ENCODE measurements at regions not wholly inside any gene's neighbourhood (a gene's known extent, or its start where the extent isn't known, plus 50 kb on each side); places are given as distances from the start of the nearest gene placed in this dataset.

DNA sequence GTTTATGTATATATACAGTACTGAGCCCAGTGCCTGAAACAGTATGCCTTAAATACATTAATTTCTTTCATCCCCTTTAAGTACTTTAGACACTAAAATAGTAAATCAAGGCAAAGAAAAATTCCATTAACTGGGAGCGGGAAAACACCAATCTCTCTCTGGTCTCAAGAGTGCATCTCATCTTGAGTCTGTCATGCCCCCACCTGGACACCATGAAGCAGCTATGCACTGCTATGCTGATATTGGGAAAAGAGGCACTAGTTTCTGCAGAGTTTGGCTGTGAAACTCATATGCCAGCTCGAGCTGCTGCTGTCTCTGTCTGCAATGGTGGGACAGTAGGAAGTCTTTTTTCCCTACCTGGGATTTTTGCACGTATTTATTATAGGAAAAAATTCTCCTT lies 754.4 kb upstream of the RAG2 start:
- TF ChIP-seq, protein P1, sequence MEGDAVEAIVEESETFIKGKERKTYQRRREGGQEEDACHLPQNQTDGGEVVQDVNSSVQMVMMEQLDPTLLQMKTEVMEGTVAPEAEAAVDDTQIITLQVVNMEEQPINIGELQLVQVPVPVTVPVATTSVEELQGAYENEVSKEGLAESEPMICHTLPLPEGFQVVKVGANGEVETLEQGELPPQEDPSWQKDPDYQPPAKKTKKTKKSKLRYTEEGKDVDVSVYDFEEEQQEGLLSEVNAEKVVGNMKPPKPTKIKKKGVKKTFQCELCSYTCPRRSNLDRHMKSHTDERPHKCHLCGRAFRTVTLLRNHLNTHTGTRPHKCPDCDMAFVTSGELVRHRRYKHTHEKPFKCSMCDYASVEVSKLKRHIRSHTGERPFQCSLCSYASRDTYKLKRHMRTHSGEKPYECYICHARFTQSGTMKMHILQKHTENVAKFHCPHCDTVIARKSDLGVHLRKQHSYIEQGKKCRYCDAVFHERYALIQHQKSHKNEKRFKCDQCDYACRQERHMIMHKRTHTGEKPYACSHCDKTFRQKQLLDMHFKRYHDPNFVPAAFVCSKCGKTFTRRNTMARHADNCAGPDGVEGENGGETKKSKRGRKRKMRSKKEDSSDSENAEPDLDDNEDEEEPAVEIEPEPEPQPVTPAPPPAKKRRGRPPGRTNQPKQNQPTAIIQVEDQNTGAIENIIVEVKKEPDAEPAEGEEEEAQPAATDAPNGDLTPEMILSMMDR (IDR thresholded peaks at IDR 0.05; ENCODE audit: insufficient read depth, low read depth, low read length), result no peak
- ChIA-PET POLR2A (no interaction called here), CTCF (no interaction called here)
- Histone ChIP-seq H3K4me3 (ENCODE audit: low read depth, low read length) (no peak overlapping the region), H3K27me3 (ENCODE audit: control insufficient read depth, insufficient read depth, low read length) (no peaks in the 10 kb centered on the region), H3K36me3 (ENCODE audit: control insufficient read depth, insufficient read depth, low read length) (no peaks in the 10 kb centered on the region)
- DNase-seq (ENCODE audit: low read depth), result no peak

DNA sequence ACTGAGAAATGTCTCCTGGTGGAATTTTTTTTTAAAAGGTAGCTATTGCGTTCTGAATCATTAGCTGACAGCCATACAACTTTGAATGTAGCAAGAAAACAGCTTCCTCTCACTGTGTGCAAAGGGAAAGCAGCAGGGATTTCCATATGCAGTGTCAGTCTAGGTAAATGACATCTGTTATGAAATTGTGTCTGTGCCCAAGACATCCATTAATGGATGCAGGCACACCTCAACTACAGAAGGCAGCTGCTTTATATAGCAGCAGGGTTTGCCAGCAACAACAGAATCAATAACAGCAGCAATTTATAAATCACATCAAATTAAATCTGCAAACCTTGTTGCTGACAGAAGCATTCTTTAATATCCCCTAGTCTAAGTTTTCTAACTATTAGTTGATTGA lies 745.3 kb upstream of the RAG2 start:
- TF ChIP-seq, protein P1 (IDR thresholded peaks at IDR 0.05; ENCODE audit: insufficient read depth, low read depth, low read length), result no peak
- CTCF ChIA-PET, result no interaction called here

DNA sequence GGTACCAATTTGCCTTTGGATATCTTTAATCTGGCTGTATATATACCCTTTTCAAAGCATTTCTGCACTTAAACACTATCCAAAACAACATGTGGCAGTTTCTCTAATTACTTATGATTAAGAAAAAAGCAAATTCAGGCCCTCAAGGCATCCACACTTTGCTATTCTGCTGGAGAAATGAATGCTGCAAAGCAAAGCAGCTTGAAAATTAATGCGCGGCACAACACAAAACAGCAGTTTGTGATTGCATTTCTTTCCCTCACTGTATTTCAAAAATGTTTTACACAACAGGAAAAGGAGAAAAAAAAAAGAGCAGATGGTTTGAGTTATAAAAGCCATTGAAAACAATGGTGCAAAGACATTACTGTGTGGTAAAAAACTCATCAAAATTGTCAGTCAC lies 738.4 kb upstream of the RAG2 start:
- no peak for DNase-seq (ENCODE audit: low read depth)
- ChIA-PET POLR2A (no interaction called here), CTCF (interaction anchor here (0.6 kb wide), 1 partner anchor 11 kb away, joined by 3 read pairs; no protein-coding TSS in a partner anchor)
- no peaks in the 10 kb centered on the region for H3K36me3 ChIP-seq (ENCODE audit: control insufficient read depth, insufficient read depth, low read length)
- H3K27me3 ChIP-seq (ENCODE audit: control insufficient read depth, insufficient read depth, low read length), result no peaks in the 10 kb centered on the region
- H3K4me3 ChIP-seq (ENCODE audit: low read depth, low read length), result no peak overlapping the region
- TF ChIP-seq, protein P1 (IDR thresholded peaks at IDR 0.05; ENCODE audit: insufficient read depth, low read depth, low read length), result no peak

More for the DNA sequence above, 745.3 kb upstream of the RAG2 start:
- no peak for DNase-seq (ENCODE audit: low read depth)
- Histone ChIP-seq H3K4me3 (ENCODE audit: low read depth, low read length) (no peak overlapping the region), H3K36me3 (ENCODE audit: control insufficient read depth, insufficient read depth, low read length) (no peaks in the 10 kb centered on the region), H3K27me3 (ENCODE audit: control insufficient read depth, insufficient read depth, low read length) (no peaks in the 10 kb centered on the region)
- POLR2A ChIA-PET, result no interaction called here

DNA sequence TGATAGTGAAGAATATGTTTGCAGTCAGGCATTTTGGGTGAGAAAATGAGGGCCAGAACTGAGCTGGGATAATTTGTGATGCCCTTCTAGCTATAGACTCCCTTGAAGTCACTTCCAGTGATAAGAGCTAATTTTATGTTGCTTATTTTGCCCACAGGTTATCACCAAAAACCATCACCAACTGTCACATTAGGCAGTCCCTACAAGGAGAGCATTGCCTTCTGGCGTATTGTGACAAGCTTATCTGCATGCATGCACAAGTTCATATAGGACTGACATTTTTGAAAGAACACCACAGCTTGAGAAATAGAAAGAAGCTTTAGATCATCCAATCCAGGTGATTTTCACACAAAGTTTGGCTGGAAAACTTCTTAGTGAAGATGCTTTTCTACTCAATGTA lies 735.3 kb upstream of the RAG2 start:
- Histone ChIP-seq H3K4me3 (ENCODE audit: low read depth, low read length) (no peak overlapping the region), H3K36me3 (ENCODE audit: control insufficient read depth, insufficient read depth, low read length) (no peaks in the 10 kb centered on the region), H3K27me3 (ENCODE audit: control insufficient read depth, insufficient read depth, low read length) (no peaks in the 10 kb centered on the region)
- CTCF ChIA-PET, result no interaction called here
- POLR2A ChIA-PET, result no interaction called here
- TF ChIP-seq, protein P1 (IDR thresholded peaks at IDR 0.05; ENCODE audit: insufficient read depth, low read depth, low read length), result no peak
- no peak for DNase-seq (ENCODE audit: low read depth)

DNA sequence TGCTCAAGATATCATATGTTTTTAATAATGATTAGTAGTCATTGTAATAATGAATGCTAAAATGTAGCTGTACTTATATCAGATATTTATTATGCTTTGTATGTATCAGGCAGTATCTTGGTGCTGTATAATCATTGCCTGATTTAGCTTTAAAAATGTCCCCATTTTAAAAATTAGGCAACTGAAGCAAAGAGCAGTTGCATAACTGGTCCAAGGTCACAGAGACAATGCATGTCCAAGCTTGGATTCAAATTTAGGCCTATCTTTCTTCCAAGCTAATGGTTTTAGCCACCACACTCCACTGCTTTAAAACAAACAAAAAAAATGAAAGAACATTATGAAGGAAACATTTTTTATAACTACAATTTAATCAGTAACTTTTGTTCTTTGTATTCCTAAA lies 725.8 kb upstream of the RAG2 start:
- TF ChIP-seq, protein P1 (IDR thresholded peaks at IDR 0.05; ENCODE audit: insufficient read depth, low read depth, low read length), result no peak
- DNase-seq (ENCODE audit: low read depth), result no peak
- POLR2A ChIA-PET, result no interaction called here
- no peaks in the 10 kb centered on the region for H3K36me3 ChIP-seq (ENCODE audit: control insufficient read depth, insufficient read depth, low read length)
- no peaks in the 10 kb centered on the region for H3K27me3 ChIP-seq (ENCODE audit: control insufficient read depth, insufficient read depth, low read length)
- no peak overlapping the region for H3K4me3 ChIP-seq (ENCODE audit: low read depth, low read length)
- CTCF ChIA-PET, result no interaction called here
